IMR-90 (cell line): ENCODE measurements at regions not wholly inside any gene's neighbourhood (a gene's known extent, or its start where the extent isn't known, plus 50 kb on each side); places are given as distances from the start of the nearest gene placed in this dataset.
A peak's percentile ranks its signal among the peaks of the same experiment; 100 is the strongest.

Experiments used
- ATAC-seq: fragments of 200-7000 bp; cut with Tn5 transposase; 2 replicates; pipeline ENCODE4 v1.9.1; 2020; ENCODE audit warnings: low read depth, mild to moderate bottlenecking, moderate library complexity
- BruUV-seq: library from RNA; stranded (reverse); fragments of 400-500 nt; replicated peaks from 2 replicates; lab custom pipeline; 2021; lab: Mats Ljungman, UMichigan
- CTCF ChIA-PET: fragments of 300-600 bp; formaldehyde crosslinking; extraction: SDS; loops from one replicate; lab custom pipeline; 2021; ENCODE audit warnings: antibody characterized with exemption; lab: Yijun Ruan, JAX
- POLR2A ChIA-PET: fragments of 300-600 bp; sonication (Branson Sonifier 250); formaldehyde crosslinking; loops from one replicate; lab custom pipeline; 2022; ENCODE audit warnings: antibody characterized with exemption; ENCODE audit not compliant: unreplicated experiment; lab: Charles Lee
- DNase-seq: peaks from one replicate; pipeline ENCODE4 v3.0.0; 2013
- H2AFZ ChIP-seq: replicated peaks from 2 replicates; pipeline ENCODE3; 2013; ENCODE audit warnings: low read length, mild to moderate bottlenecking; ENCODE audit not compliant: poor library complexity
- H2AK5ac ChIP-seq: 2 replicates; pipeline ENCODE4 v1.6.1; 2013; ENCODE audit warnings: low read depth, low read length, inconsistent platforms
- H2AK9ac ChIP-seq: replicated peaks from 2 replicates; pipeline ENCODE3; 2013; ENCODE audit warnings: mild to moderate bottlenecking, low read depth, low read length, moderate library complexity; ENCODE audit not compliant: poor library complexity
- H2BK120ac ChIP-seq: 2 replicates; pipeline ENCODE4 v1.6.1; 2013; ENCODE audit warnings: low read depth, low read length, inconsistent platforms
- H2BK15ac ChIP-seq: 3 replicates; pipeline ENCODE4 v1.6.1; 2013; ENCODE audit warnings: low read depth, low read length, inconsistent platforms
- H2BK20ac ChIP-seq: 2 replicates; pipeline ENCODE4 v1.6.1; 2013; ENCODE audit warnings: low read depth, mild to moderate bottlenecking, inconsistent platforms, low read length, moderate library complexity
- H2BK5ac ChIP-seq: 2 replicates; pipeline ENCODE4 v1.6.1; 2013; ENCODE audit warnings: mild to moderate bottlenecking, low read depth, low read length, inconsistent platforms; ENCODE audit not compliant: poor library complexity, severe bottlenecking
- H3K14ac ChIP-seq: replicated peaks from 2 replicates; pipeline ENCODE4 v1.6.1; 2013; ENCODE audit warnings: low read depth, low read length, inconsistent platforms
- H3K18ac ChIP-seq: 2 replicates; pipeline ENCODE4 v1.6.1; 2013; ENCODE audit warnings: low read depth, low read length, control low read depth
- H3K23ac ChIP-seq: 2 replicates; pipeline ENCODE4 v1.6.1; 2013; ENCODE audit warnings: low read depth, low read length, inconsistent platforms
- H3K27ac ChIP-seq: 2 replicates; pipeline ENCODE4 v1.5.1; 2013; ENCODE audit warnings: mild to moderate bottlenecking, control low read depth, low read length; ENCODE audit not compliant: insufficient read depth
- H3K27me3 ChIP-seq: 2 replicates; pipeline ENCODE4 v1.6.1; 2013; ENCODE audit warnings: low read length; ENCODE audit not compliant: control insufficient read depth, insufficient read depth
- H3K36me3 ChIP-seq: 2 replicates; pipeline ENCODE4 v1.6.1; 2013; ENCODE audit warnings: low read length, mixed read lengths; ENCODE audit not compliant: control insufficient read depth, insufficient read depth
- H3K4ac ChIP-seq: 2 replicates; pipeline ENCODE4 v1.6.1; 2013; ENCODE audit warnings: low read depth, low read length, inconsistent platforms
- H3K4me1 ChIP-seq: 2 replicates; pipeline ENCODE4 v1.6.1; 2013; ENCODE audit warnings: low read length, mixed read lengths; ENCODE audit not compliant: control insufficient read depth, insufficient read depth
- H3K4me2 ChIP-seq: 2 replicates; pipeline ENCODE4 v1.6.1; 2013; ENCODE audit warnings: low read depth, mild to moderate bottlenecking, control low read depth, low read length, moderate library complexity
- H3K4me3 ChIP-seq: 2 replicates; pipeline ENCODE4 v1.5.1; 2013; ENCODE audit warnings: low read depth, mild to moderate bottlenecking, control low read depth, low read length, moderate library complexity; ENCODE audit not compliant: insufficient read depth
- H3K56ac ChIP-seq: 2 replicates; pipeline ENCODE4 v1.6.1; 2013; ENCODE audit warnings: low read length, inconsistent platforms; ENCODE audit not compliant: insufficient read depth; ENCODE audit errors: extremely low read depth
- H3K79me1 ChIP-seq, 2 experiments: 2 replicates each; pipeline ENCODE4 v1.6.1; 2013; ENCODE audit warnings: low read length in 2 of 2, inconsistent platforms in 1 of 2, low read depth in 1 of 2
- H3K9ac ChIP-seq: 2 replicates; pipeline ENCODE4 v1.6.1; 2013; ENCODE audit warnings: low read depth, low read length, control low read depth
- H3K9me1 ChIP-seq: 2 replicates; pipeline ENCODE4 v1.6.1; 2013; ENCODE audit warnings: low read length, inconsistent platforms; ENCODE audit not compliant: insufficient read depth
- H3K9me3 ChIP-seq: 2 replicates; pipeline ENCODE4 v1.6.1; 2013; ENCODE audit warnings: low read length; ENCODE audit not compliant: control insufficient read depth, insufficient read depth
- H4K20me1 ChIP-seq: 2 replicates; pipeline ENCODE4 v1.6.1; 2013; ENCODE audit warnings: low read length, inconsistent platforms; ENCODE audit not compliant: insufficient read depth
- H4K5ac ChIP-seq: 2 replicates; pipeline ENCODE4 v1.6.1; 2013; ENCODE audit warnings: mild to moderate bottlenecking, low read depth, low read length, control low read depth
- H4K8ac ChIP-seq, 2 experiments: 2 replicates each; pipeline ENCODE4 v1.6.1; 2013; ENCODE audit warnings: low read depth in 2 of 2, low read length in 2 of 2, control low read depth in 1 of 2, inconsistent platforms in 1 of 2
- H4K91ac ChIP-seq: 2 replicates; pipeline ENCODE4 v1.6.1; 2013; ENCODE audit warnings: low read depth, low read length, inconsistent platforms; ENCODE audit not compliant: insufficient read depth
- BHLHE40 ChIP-seq: fragments of 150-350 bp; IDR thresholded peaks from 2 replicates; pipeline ENCODE4 v1.6.1; 2016; ENCODE audit warnings: mild to moderate bottlenecking, low read depth, low read length
- CEBPB ChIP-seq: IDR thresholded peaks from 2 replicates; pipeline ENCODE4 v1.6.1; 2012; ENCODE audit warnings: low read depth, low read length, improper control_type of control experiment
- CHD1 ChIP-seq: IDR thresholded peaks from 2 replicates; pipeline ENCODE4 v1.6.1; 2012; ENCODE audit warnings: low read depth, low read length, improper control_type of control experiment
- ELK1 ChIP-seq: fragments of 150-350 bp; IDR thresholded peaks from 2 replicates; pipeline ENCODE4 v1.6.1; 2016; ENCODE audit warnings: low read depth, mild to moderate bottlenecking, low read length, moderate library complexity, borderline replicate concordance
- FOS ChIP-seq: fragments of 150-350 bp; IDR thresholded peaks from 2 replicates; pipeline ENCODE4 v1.6.1; 2016; ENCODE audit warnings: low read depth, low read length
- MAFK ChIP-seq: IDR thresholded peaks from 2 replicates; pipeline ENCODE4 v1.6.1; 2012; ENCODE audit warnings: low read depth, low read length, improper control_type of control experiment
- MAZ ChIP-seq: IDR thresholded peaks from 2 replicates; pipeline ENCODE4 v1.6.1; 2012; ENCODE audit warnings: low read depth, mild to moderate bottlenecking, low read length, improper control_type of control experiment, moderate library complexity, borderline replicate concordance
- MXI1 ChIP-seq: IDR thresholded peaks from 2 replicates; pipeline ENCODE4 v1.6.1; 2012; ENCODE audit warnings: low read depth, mild to moderate bottlenecking, low read length, moderate library complexity, borderline replicate concordance
- NFE2L2 ChIP-seq: fragments of 150-350 bp; IDR thresholded peaks from 2 replicates; pipeline ENCODE4 v1.6.1; 2016; ENCODE audit warnings: low read depth, mild to moderate bottlenecking, low read length
- POLR2A ChIP-seq: IDR thresholded peaks from 2 replicates; pipeline ENCODE4 v1.6.1; 2012; ENCODE audit warnings: mild to moderate bottlenecking, low read depth, low read length
- RAD21 ChIP-seq: IDR thresholded peaks from 2 replicates; pipeline ENCODE4 v1.6.1; 2012; ENCODE audit warnings: low read length, improper control_type of control experiment
- RCOR1 ChIP-seq: IDR thresholded peaks from 2 replicates; pipeline ENCODE4 v1.6.1; 2012; ENCODE audit warnings: mild to moderate bottlenecking, low read length, improper control_type of control experiment; ENCODE audit not compliant: insufficient replicate concordance
- RFX5 ChIP-seq: IDR thresholded peaks from 2 replicates; pipeline ENCODE4 v1.8.0; 2012; ENCODE audit warnings: low read depth, mild to moderate bottlenecking, low read length, moderate library complexity
- SMC3 ChIP-seq: fragments of 150-350 bp; IDR thresholded peaks from 2 replicates; pipeline ENCODE4 v1.6.1; 2016; ENCODE audit warnings: low read depth, mild to moderate bottlenecking, antibody characterized with exemption, low read length, moderate library complexity
- USF2 ChIP-seq: fragments of 150-350 bp; IDR thresholded peaks from 2 replicates; pipeline ENCODE4 v1.6.1; 2017; ENCODE audit warnings: mild to moderate bottlenecking, antibody characterized with exemption, low read length, low read depth
- WGBS, 2 experiments: methylation state at CpG; one replicate each; pipeline versions ENCODE4 v1.1.5 to v1.1.7; 2013; ENCODE audit warnings: missing lambda C conversion rate in 2 of 2; ENCODE audit not compliant: insufficient read length in 1 of 2; ENCODE audit errors: extremely low coverage in 2 of 2; 5-methylcytosine and 5-hydroxymethylcytosine counted together
- dilution Hi-C: fragments of 300-500 bp; cut with HindIII; formaldehyde crosslinking; loops from one replicate; pipeline ENCODE4 v1.14.3; 2018; ENCODE audit warnings: low sequenced_read_pairs; ENCODE audit not compliant: unreplicated experiment
- in situ Hi-C: fragments of 300-500 bp; cut with MboI; formaldehyde crosslinking; loops from 3 replicates; pipeline ENCODE4 v1.14.3; 2019; ENCODE audit warnings: low sequenced_read_pairs, inconsistent platforms, mixed read lengths
- intact Hi-C: fragments of 100-400 bp; cut with micrococcal nuclease; formaldehyde crosslinking; loops from 2 replicates; pipeline ENCODE4 v1.10.0; 2022
- TF ChIP-seq, protein P1 (sequence below): conservative IDR thresholded peaks from 2 replicates; pipeline ENCODE4 v1.5.1; 2012; ENCODE audit warnings: mild to moderate bottlenecking, low read depth, low read length, improper control_type of control experiment

DNA sequence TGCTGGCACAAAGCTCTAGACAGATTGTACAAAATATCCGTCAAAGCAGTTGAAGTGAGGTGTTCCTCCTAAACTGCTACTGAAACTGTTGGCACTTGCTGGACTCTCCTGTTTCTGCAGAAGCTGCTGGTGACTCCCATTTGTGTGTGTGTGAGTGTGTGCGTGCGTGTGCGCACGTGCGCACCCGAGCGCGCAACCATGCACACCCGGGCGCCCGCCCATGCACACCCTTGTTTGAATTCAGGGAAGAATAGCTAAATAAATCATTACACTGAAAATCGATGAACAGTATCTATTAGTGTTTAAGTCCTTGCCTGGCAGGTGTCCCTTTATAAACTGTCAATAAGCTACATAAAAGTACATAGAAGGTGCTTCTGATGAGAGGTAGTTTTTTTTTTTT, 156.4 kb upstream of the B3GALT2 start:
- Histone ChIP-seq H2AFZ (no peak overlapping the region), H2BK5ac (no peak overlapping the region), H3K9me1 (no peaks in the 10 kb centered on the region), H3K27me3 (no peaks in the 10 kb centered on the region), H3K9ac (no peak overlapping the region), H3K23ac (no peak overlapping the region), H3K9me3 (no peaks in the 10 kb centered on the region), H4K5ac (peak overlapping the region; percentile 2; the same call in 1 of the 2 replicates), H3K18ac (peak overlapping the region; percentile 28; the same call in 1 of the 2 replicates), H3K27ac (no peak overlapping the region), H3K56ac (no peak overlapping the region), H3K36me3 (no peaks in the 10 kb centered on the region), H2BK15ac (no peak overlapping the region), H3K79me1 (no peaks in the 10 kb centered on the region), H4K20me1 (no peaks in the 10 kb centered on the region), H2BK120ac (peak overlapping the region; percentile 20; the same call in 1 of the 2 replicates), H4K8ac (no peak overlapping the region), H3K4me2 (no peak overlapping the region), H2BK20ac (0 out of 2 replicates have a peak overlapping the region, but pooled peaks have one; percentile 39), H4K91ac (no peak overlapping the region), H3K4me3 (no peak overlapping the region), H2AK5ac (peak overlapping the region; percentile 27; the same call in 1 of the 2 replicates), H3K14ac (no peak overlapping the region; the same call in 1 of the 2 replicates), H3K4ac (no peak overlapping the region), H3K4me1 (peaks cover 4% of the 10 kb centered on the region), H2AK9ac (no peak overlapping the region)
- BruUV-seq: no TSS peak
- CTCF ChIA-PET: no interaction called here
- intact Hi-C loops (no loop called here), in situ Hi-C loops (no loop called here), dilution Hi-C loops (no loop called here)
- POLR2A ChIA-PET: no interaction called here
- WGBS, 2 experiments: no CpG with 5 or more reads among the region's 13 CpGs
- no peak for TF ChIP-seq POLR2A
- no peak for TF ChIP-seq MXI1
- no peak for TF ChIP-seq SMC3
- TF ChIP-seq CHD1: no peak
- no peak for TF ChIP-seq FOS
- TF ChIP-seq RAD21: no peak
- no peak for TF ChIP-seq MAZ
- no peak for TF ChIP-seq RFX5
- no peak for TF ChIP-seq RCOR1
- TF ChIP-seq ELK1: no peak
- TF ChIP-seq, protein P1, sequence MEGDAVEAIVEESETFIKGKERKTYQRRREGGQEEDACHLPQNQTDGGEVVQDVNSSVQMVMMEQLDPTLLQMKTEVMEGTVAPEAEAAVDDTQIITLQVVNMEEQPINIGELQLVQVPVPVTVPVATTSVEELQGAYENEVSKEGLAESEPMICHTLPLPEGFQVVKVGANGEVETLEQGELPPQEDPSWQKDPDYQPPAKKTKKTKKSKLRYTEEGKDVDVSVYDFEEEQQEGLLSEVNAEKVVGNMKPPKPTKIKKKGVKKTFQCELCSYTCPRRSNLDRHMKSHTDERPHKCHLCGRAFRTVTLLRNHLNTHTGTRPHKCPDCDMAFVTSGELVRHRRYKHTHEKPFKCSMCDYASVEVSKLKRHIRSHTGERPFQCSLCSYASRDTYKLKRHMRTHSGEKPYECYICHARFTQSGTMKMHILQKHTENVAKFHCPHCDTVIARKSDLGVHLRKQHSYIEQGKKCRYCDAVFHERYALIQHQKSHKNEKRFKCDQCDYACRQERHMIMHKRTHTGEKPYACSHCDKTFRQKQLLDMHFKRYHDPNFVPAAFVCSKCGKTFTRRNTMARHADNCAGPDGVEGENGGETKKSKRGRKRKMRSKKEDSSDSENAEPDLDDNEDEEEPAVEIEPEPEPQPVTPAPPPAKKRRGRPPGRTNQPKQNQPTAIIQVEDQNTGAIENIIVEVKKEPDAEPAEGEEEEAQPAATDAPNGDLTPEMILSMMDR: no peak
- TF ChIP-seq BHLHE40: no peak
- no peak for TF ChIP-seq USF2
- TF ChIP-seq CEBPB: no peak
- no peak for TF ChIP-seq MAFK
- no peak for TF ChIP-seq NFE2L2
- no peak for DNase-seq
- no peak for ATAC-seq
